ENCODE measurements at regions not wholly inside any gene's neighbourhood (a gene's known extent, or its start where the extent isn't known, plus 50 kb on each side); places are given as distances from the start of the nearest gene placed in this dataset.
"Not testable (repeated sequence)": the region's sequence is repeated elsewhere in the genome, so short reads cannot be mapped to it uniquely, and the experiment has no call there.

GRCh38 chr4:123638834-123639233 is 242.2 kb downstream of the SPRY1 start:
- no peak for DNase-seq (ENCODE audit: low read depth)

GRCh38 chr4:123640271-123640670 is 243.7 kb downstream of the SPRY1 start:
- no peak for DNase-seq (ENCODE audit: low read depth)

- DNase-seq (ENCODE audit: low read depth): no peak
Observed at GRCh38 chr4:123640824-123641223, 244.2 kb downstream of the SPRY1 start.

DNA sequence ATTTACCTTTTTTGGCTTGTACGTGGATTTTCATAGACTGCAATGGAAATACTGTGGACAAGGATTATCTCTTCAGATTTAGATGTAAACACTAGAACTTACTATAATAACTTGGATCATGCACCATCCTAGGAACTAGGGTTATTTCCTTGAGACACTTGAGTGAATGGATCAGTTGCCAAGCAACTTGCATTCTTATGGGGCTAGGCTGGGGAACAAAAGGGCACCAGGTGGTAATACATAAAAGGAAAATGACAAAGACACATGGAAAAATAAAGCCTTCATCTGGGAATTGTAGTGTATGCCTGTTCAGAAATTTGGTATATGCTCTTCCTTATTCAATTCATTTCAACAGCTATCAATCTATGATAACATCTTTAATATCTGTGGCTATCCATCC is 247.1 kb downstream of the SPRY1 start:
- DNase-seq (ENCODE audit: low read depth): no peak

DNA sequence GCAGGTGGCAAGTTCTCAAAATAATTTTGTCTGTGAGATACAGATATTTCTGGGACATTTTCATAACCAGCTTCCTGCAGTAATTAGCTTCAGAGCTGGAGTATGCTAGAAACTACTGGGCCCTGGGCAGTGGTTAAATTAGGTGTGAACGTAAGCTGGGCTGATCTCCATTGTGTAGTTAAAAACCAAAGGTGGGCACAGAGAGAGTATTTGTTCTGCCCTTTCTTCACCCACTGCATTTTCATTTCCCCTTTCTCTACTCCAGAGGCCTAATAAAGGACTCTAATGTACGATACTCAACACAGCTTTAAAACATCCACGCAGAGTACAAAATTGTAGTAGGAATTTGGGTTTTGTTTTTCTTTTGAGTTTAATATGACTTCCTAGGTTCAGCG is 252.7 kb downstream of the SPRY1 start:
- no peak for DNase-seq (ENCODE audit: low read depth)

GRCh38 chr4:123649645-123650391 is 253.2 kb downstream of the SPRY1 start:
- peak; percentile 88 for DNase-seq (ENCODE audit: low read depth)

- peak; percentile 78 for DNase-seq (ENCODE audit: low read depth)
Observed at GRCh38 chr4:123651066-123651465, 254.5 kb downstream of the SPRY1 start.

GRCh38 chr4:123651536-123652180 is 255.1 kb downstream of the SPRY1 start:
- DNase-seq (ENCODE audit: low read depth): no peak

GRCh38 chr4:123652476-123652875 is 255.9 kb downstream of the SPRY1 start:
- no peak for DNase-seq (ENCODE audit: low read depth)

- DNase-seq (ENCODE audit: low read depth): no peak
Observed at GRCh38 chr4:123653236-123653635, 256.6 kb downstream of the SPRY1 start.

- not testable (repeated sequence) for DNase-seq (ENCODE audit: low read depth)
Observed at GRCh38 chr4:123656746-123657294, 260.2 kb downstream of the SPRY1 start.

DNA sequence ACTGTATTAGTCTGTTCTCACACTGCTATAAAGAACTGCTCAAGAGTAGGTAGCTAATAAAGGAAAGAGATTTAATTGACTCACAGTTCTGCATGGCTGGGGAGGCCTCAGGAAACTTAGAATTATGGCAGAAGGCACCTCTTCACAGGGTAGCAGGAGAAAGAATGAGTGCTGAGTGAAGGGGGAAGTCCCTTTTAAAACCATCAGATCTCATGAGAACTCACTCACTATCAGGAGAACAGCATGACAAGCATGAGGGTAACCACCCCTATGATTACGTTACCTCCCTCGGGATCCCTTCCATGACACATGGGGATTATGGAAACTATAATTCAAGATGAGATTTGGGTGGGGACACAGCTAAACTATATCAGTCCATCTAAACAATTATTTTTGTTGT is 261.0 kb downstream of the SPRY1 start:
- DNase-seq (ENCODE audit: low read depth): not testable (repeated sequence)

- no peak for DNase-seq (ENCODE audit: low read depth)
Observed at GRCh38 chr4:123659262-123659661, 262.7 kb downstream of the SPRY1 start.

- no peak for DNase-seq (ENCODE audit: low read depth)
Observed at GRCh38 chr4:123659730-123660129, 263.1 kb downstream of the SPRY1 start.

GRCh38 chr4:123661080-123661737 is 264.6 kb downstream of the SPRY1 start:
- DNase-seq (ENCODE audit: low read depth): no peak

- no peak for DNase-seq (ENCODE audit: low read depth)
Observed at GRCh38 chr4:123662827-123663226, 266.2 kb downstream of the SPRY1 start.

GRCh38 chr4:123666486-123666885 is 269.9 kb downstream of the SPRY1 start:
- no peak for DNase-seq (ENCODE audit: low read depth)

- DNase-seq (ENCODE audit: low read depth): no peak
Observed at GRCh38 chr4:123667496-123667895, 270.9 kb downstream of the SPRY1 start.

DNA sequence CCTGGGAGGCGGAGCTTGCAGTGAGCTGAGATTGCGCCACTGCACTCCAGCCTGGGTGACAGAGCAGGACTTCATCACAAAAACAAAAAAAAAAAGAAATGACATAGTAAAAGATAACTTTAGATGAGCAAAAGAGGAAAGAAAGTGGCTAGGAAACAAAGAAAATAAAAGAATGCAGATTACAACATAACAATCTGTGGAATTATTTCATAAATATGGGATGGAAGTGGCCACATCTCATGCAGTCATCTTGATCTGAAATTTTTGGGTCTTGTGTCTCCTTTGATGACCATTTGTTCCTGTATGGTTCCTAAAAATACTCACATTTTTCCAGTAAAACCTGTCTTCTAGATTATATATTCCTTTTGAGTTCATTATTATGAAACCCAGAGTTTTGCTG is 271.4 kb downstream of the SPRY1 start:
- no peak for DNase-seq (ENCODE audit: low read depth)

GRCh38 chr4:123671636-123672404 is 275.2 kb downstream of the SPRY1 start:
- no peak for DNase-seq (ENCODE audit: low read depth)

GRCh38 chr4:123672987-123673386 is 276.4 kb downstream of the SPRY1 start:
- no peak for DNase-seq (ENCODE audit: low read depth)

DNA sequence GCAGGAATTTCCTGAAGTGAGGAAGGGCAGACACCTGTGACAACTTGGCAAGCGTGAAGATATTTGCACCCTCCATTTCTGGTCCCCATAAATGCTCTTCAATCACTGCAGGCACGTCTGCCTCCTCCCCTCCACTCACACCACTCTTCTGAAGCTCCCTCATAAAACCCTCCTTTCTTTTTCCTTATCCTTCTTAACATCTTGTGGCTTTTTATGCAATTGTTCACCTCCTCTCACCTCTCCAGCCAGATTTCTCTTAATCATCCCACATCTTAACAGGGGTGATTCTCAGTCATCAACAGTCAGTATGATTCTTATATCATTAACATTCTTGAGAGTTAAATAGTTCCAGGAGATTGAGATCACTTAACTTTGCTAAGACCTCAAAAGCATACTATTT is 277.4 kb downstream of the SPRY1 start:
- no peak for DNase-seq (ENCODE audit: low read depth)

Measured in forelimb muscle (tissue), 1 donor.